ENCODE measurements at regions not wholly inside any gene's neighbourhood (a gene's known extent, or its start where the extent isn't known, plus 50 kb on each side); places are given as distances from the start of the nearest gene placed in this dataset.

GRCh38 chr14:54220071-54220703, 176.6 kb upstream of the CDKN3 start:
- H3K27me3 Mint-ChIP-seq, result peaks cover 57% of the 10 kb centered on the region
- H3K9me3 Mint-ChIP-seq, result no peaks in the 10 kb centered on the region
- peak overlapping the region; percentile 66 for H3K4me3 Mint-ChIP-seq
- H3K4me1 Mint-ChIP-seq, result peaks cover 15% of the 10 kb centered on the region
- H3K27ac Mint-ChIP-seq, result no peak overlapping the region
- no peaks in the 10 kb centered on the region for H3K36me3 Mint-ChIP-seq

GRCh38 chr14:54220704-54221431, 175.9 kb upstream of the CDKN3 start:
- peak overlapping the region; percentile 66 for H3K4me3 Mint-ChIP-seq
- H3K4me1 Mint-ChIP-seq, result peaks cover 15% of the 10 kb centered on the region
- peaks cover 58% of the 10 kb centered on the region for H3K27me3 Mint-ChIP-seq

GRCh38 chr14:54221432-54221803, 175.4 kb upstream of the CDKN3 start:
- no peak overlapping the region for H3K27ac Mint-ChIP-seq
- peaks cover 59% of the 10 kb centered on the region for H3K27me3 Mint-ChIP-seq
- H3K4me3 Mint-ChIP-seq, result no peak overlapping the region
- no peaks in the 10 kb centered on the region for H3K9me3 Mint-ChIP-seq
- H3K36me3 Mint-ChIP-seq, result no peaks in the 10 kb centered on the region
- H3K4me1 Mint-ChIP-seq, result peaks cover 15% of the 10 kb centered on the region

More at GRCh38 chr14:54220704-54221431, 175.9 kb upstream of the CDKN3 start:
- Mint-ChIP-seq H3K9me3 (no peaks in the 10 kb centered on the region), H3K36me3 (no peaks in the 10 kb centered on the region), H3K27ac (no peak overlapping the region)

- Mint-ChIP-seq H3K27ac (no peak overlapping the region), H3K4me1 (peaks cover 15% of the 10 kb centered on the region), H3K9me3 (no peaks in the 10 kb centered on the region), H3K27me3 (peaks cover 58% of the 10 kb centered on the region), H3K4me3 (no peak overlapping the region), H3K36me3 (no peaks in the 10 kb centered on the region)
Measured at GRCh38 chr14:54221971-54222370, 174.8 kb upstream of the CDKN3 start.

- Mint-ChIP-seq H3K4me3 (no peak overlapping the region), H3K4me1 (peaks cover 15% of the 10 kb centered on the region), H3K9me3 (no peaks in the 10 kb centered on the region), H3K27me3 (peaks cover 46% of the 10 kb centered on the region), H3K27ac (no peak overlapping the region), H3K36me3 (no peaks in the 10 kb centered on the region)
Measured at GRCh38 chr14:54223831-54224402, 172.9 kb upstream of the CDKN3 start.

GRCh38 chr14:54225457-54226060, 171.2 kb upstream of the CDKN3 start:
- peaks cover 36% of the 10 kb centered on the region for H3K27me3 Mint-ChIP-seq
- H3K4me3 Mint-ChIP-seq, result no peak overlapping the region
- peaks cover 3% of the 10 kb centered on the region for H3K4me1 Mint-ChIP-seq
- H3K9me3 Mint-ChIP-seq, result no peaks in the 10 kb centered on the region
- no peak overlapping the region for H3K27ac Mint-ChIP-seq
- H3K36me3 Mint-ChIP-seq, result no peaks in the 10 kb centered on the region

GRCh38 chr14:54226103-54226502, 170.7 kb upstream of the CDKN3 start:
- peaks cover 31% of the 10 kb centered on the region for H3K27me3 Mint-ChIP-seq

GRCh38 chr14:54226558-54226957, 170.2 kb upstream of the CDKN3 start:
- no peaks in the 10 kb centered on the region for H3K4me1 Mint-ChIP-seq
- no peak overlapping the region for H3K27ac Mint-ChIP-seq
- peaks cover 26% of the 10 kb centered on the region for H3K27me3 Mint-ChIP-seq
- H3K36me3 Mint-ChIP-seq, result no peaks in the 10 kb centered on the region
- no peak overlapping the region for H3K4me3 Mint-ChIP-seq
- H3K9me3 Mint-ChIP-seq, result no peaks in the 10 kb centered on the region

More at GRCh38 chr14:54226103-54226502, 170.7 kb upstream of the CDKN3 start:
- Mint-ChIP-seq H3K27ac (no peak overlapping the region), H3K4me3 (no peak overlapping the region), H3K9me3 (no peaks in the 10 kb centered on the region), H3K36me3 (no peaks in the 10 kb centered on the region), H3K4me1 (no peaks in the 10 kb centered on the region)

GRCh38 chr14:54229136-54229535, 167.7 kb upstream of the CDKN3 start:
- peaks cover 9% of the 10 kb centered on the region for H3K27me3 Mint-ChIP-seq
- no peak overlapping the region for H3K27ac Mint-ChIP-seq
- H3K9me3 Mint-ChIP-seq, result no peaks in the 10 kb centered on the region

GRCh38 chr14:54230645-54231044, 166.2 kb upstream of the CDKN3 start:
- Mint-ChIP-seq H3K27ac (no peak overlapping the region), H3K4me1 (no peaks in the 10 kb centered on the region), H3K27me3 (peaks cover 8% of the 10 kb centered on the region), H3K9me3 (no peaks in the 10 kb centered on the region), H3K36me3 (no peaks in the 10 kb centered on the region), H3K4me3 (no peak overlapping the region)

More at GRCh38 chr14:54229136-54229535, 167.7 kb upstream of the CDKN3 start:
- Mint-ChIP-seq H3K4me1 (no peaks in the 10 kb centered on the region), H3K36me3 (no peaks in the 10 kb centered on the region), H3K4me3 (no peak overlapping the region)

GRCh38 chr14:54232735-54233134, 164.1 kb upstream of the CDKN3 start:
- H3K4me1 Mint-ChIP-seq, result no peaks in the 10 kb centered on the region
- no peaks in the 10 kb centered on the region for H3K36me3 Mint-ChIP-seq
- no peak overlapping the region for H3K27ac Mint-ChIP-seq
- H3K9me3 Mint-ChIP-seq, result no peaks in the 10 kb centered on the region
- peaks cover 6% of the 10 kb centered on the region for H3K27me3 Mint-ChIP-seq
- no peak overlapping the region for H3K4me3 Mint-ChIP-seq

- H3K9me3 Mint-ChIP-seq, result peaks cover 5% of the 10 kb centered on the region
- H3K4me3 Mint-ChIP-seq, result no peak overlapping the region
- no peaks in the 10 kb centered on the region for H3K4me1 Mint-ChIP-seq
- H3K36me3 Mint-ChIP-seq, result no peaks in the 10 kb centered on the region
- H3K27ac Mint-ChIP-seq, result no peak overlapping the region
- H3K27me3 Mint-ChIP-seq, result peaks cover 3% of the 10 kb centered on the region
Measured at GRCh38 chr14:54241517-54241916, 155.3 kb upstream of the CDKN3 start.

- no peak overlapping the region for H3K4me3 Mint-ChIP-seq
- H3K27me3 Mint-ChIP-seq, result peaks cover 9% of the 10 kb centered on the region
- H3K36me3 Mint-ChIP-seq, result no peaks in the 10 kb centered on the region
- no peak overlapping the region for H3K27ac Mint-ChIP-seq
- H3K4me1 Mint-ChIP-seq, result no peaks in the 10 kb centered on the region
- H3K9me3 Mint-ChIP-seq, result no peaks in the 10 kb centered on the region
Measured at GRCh38 chr14:54251356-54251755, 145.5 kb upstream of the CDKN3 start.

GRCh38 chr14:54252072-54252730, 144.6 kb upstream of the CDKN3 start:
- H3K27me3 Mint-ChIP-seq, result peaks cover 9% of the 10 kb centered on the region
- no peaks in the 10 kb centered on the region for H3K9me3 Mint-ChIP-seq
- no peak overlapping the region for H3K4me3 Mint-ChIP-seq
- H3K36me3 Mint-ChIP-seq, result no peaks in the 10 kb centered on the region
- H3K4me1 Mint-ChIP-seq, result no peaks in the 10 kb centered on the region
- H3K27ac Mint-ChIP-seq, result no peak overlapping the region

- Mint-ChIP-seq H3K36me3 (no peaks in the 10 kb centered on the region), H3K4me3 (no peak overlapping the region), H3K27ac (no peak overlapping the region), H3K27me3 (peaks cover 4% of the 10 kb centered on the region), H3K4me1 (no peaks in the 10 kb centered on the region), H3K9me3 (no peaks in the 10 kb centered on the region)
Measured at GRCh38 chr14:54253195-54253947, 143.4 kb upstream of the CDKN3 start.

Measured in activated naive CD4-positive, alpha-beta T cell treated with anti-CD3 and anti-CD28 coated beads, Interleukin-2, amount 50 U/mL, for 24 hours (primary cell).